Astrocyte of the cerebellum (primary cell): ENCODE measurements at regions not wholly inside any gene's neighbourhood (a gene's known extent, or its start where the extent isn't known, plus 50 kb on each side); places are given as distances from the start of the nearest gene placed in this dataset.
"Not testable (repeated sequence)": the region's sequence is repeated elsewhere in the genome, so short reads cannot be mapped to it uniquely, and the experiment has no call there.

Experiments used
- DNase-seq: peaks from one replicate; pipeline ENCODE4 v3.0.0-alpha.2; 2011; ENCODE audit warnings: low read depth
- H3K4me3 ChIP-seq: 2 replicates; pipeline ENCODE4 v1.5.1; 2011; ENCODE audit warnings: mild to moderate bottlenecking, low read depth, low read length, moderate library complexity
- in situ Hi-C: cut with HindIII; loops from 2 replicates; pipeline ENCODE4 v1.10.0; 2017; ENCODE audit warnings: low sequenced_read_pairs
- TF ChIP-seq, protein P1 (sequence below): IDR thresholded peaks from 2 replicates; pipeline ENCODE4 v1.5.1; 2012; ENCODE audit warnings: low read length, low read depth, moderate library complexity, mild to moderate bottlenecking; ENCODE audit errors: missing control alignments

DNA sequence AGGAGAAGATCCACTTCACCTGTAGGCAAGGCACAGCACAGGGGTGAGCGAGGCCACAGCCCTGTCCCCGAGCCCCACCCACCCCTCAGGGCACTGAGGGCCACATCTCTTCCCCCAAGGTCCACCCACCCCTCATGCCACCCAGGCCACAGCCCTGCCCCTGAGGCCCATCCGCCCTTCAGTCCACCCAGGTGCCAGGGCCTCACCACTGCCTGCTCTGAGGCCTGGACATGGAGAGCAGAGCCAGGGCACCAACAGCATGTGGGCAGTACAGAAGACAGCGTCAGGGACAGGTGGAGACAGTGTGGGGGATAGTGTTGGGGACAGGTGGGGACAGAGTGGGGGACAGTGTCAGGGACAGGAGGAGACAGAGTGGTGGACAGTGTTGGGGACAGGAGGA lies 138.3 kb downstream of the TMEM121 start:
- no peak for DNase-seq
- in situ Hi-C loops = no loop called here
- H3K4me3 ChIP-seq = no peak overlapping the region
- TF ChIP-seq, protein P1, sequence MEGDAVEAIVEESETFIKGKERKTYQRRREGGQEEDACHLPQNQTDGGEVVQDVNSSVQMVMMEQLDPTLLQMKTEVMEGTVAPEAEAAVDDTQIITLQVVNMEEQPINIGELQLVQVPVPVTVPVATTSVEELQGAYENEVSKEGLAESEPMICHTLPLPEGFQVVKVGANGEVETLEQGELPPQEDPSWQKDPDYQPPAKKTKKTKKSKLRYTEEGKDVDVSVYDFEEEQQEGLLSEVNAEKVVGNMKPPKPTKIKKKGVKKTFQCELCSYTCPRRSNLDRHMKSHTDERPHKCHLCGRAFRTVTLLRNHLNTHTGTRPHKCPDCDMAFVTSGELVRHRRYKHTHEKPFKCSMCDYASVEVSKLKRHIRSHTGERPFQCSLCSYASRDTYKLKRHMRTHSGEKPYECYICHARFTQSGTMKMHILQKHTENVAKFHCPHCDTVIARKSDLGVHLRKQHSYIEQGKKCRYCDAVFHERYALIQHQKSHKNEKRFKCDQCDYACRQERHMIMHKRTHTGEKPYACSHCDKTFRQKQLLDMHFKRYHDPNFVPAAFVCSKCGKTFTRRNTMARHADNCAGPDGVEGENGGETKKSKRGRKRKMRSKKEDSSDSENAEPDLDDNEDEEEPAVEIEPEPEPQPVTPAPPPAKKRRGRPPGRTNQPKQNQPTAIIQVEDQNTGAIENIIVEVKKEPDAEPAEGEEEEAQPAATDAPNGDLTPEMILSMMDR = no peak

DNA sequence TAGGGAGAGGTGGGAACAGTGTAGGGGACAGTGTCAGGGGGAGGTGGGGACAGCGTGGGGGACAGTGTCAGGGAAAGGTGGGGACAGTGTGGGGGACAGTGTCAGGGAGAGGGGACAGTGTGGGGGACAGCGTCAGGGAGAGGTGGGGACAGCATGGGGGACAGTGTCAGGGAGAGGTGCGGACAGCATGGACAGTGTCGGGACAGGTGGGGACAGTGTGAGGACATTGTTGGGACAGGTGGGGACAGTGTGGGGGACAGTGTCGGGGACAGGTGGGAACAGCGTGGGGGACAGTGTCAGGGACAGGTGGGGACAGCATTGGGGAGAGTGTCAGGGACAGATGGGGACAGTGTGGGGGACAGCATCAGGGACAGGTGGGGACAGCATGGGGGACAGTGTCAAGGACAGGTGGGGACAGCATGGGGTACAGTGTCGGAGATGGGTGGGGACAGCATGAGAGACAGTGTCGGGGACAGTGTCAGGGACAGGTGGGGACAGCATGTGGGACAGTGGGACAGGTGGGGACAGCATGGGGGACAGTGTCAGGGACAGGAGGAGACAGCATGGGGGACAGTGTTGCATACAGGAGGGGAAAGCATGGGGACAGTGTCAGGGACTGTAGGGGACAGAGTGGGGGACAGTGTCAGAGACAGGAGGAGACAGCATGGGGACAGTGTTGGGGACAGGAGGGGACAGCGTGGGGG lies 139.0 kb downstream of the TMEM121 start:
- in situ Hi-C loops = no loop called here
- H3K4me3 ChIP-seq = no peak overlapping the region
- DNase-seq = no peak
- TF ChIP-seq, protein P1 = no peak

DNA sequence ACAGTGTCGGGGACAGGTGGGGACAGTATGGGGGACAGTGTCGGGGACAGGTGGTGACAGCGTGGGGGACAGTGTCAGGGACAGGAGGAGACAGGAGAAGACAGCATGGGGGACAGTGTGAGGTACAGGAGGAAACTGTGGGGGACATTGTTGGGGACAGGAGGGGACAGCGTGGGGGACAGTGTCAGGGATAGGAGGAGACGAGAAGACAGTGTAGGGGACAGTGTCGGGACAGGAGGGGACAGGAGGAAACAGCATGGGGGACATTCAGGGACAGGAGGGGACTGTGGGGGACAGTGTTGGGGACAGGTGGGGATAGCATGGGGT lies 139.5 kb downstream of the TMEM121 start:
- in situ Hi-C loops = no loop called here
- no peak overlapping the region for H3K4me3 ChIP-seq
- TF ChIP-seq, protein P1 = no peak
- no peak for DNase-seq

- in situ Hi-C loops = no loop called here
- TF ChIP-seq, protein P1 = no peak
These were observed 140.0 kb downstream of the TMEM121 start for GRCh38 chr14:105666420-105666819.

GRCh38 chr14:105666991-105667662 lies 140.7 kb downstream of the TMEM121 start:
- in situ Hi-C loops, DNase-seq, H3K4me3 ChIP-seq: not testable (repeated sequence)

More at GRCh38 chr14:105666420-105666819, 140.0 kb downstream of the TMEM121 start:
- no peak overlapping the region for H3K4me3 ChIP-seq
- DNase-seq = no peak

GRCh38 chr14:105667663-105668020 lies 141.3 kb downstream of the TMEM121 start:
- DNase-seq, in situ Hi-C loops, H3K4me3 ChIP-seq: not testable (repeated sequence)

DNA sequence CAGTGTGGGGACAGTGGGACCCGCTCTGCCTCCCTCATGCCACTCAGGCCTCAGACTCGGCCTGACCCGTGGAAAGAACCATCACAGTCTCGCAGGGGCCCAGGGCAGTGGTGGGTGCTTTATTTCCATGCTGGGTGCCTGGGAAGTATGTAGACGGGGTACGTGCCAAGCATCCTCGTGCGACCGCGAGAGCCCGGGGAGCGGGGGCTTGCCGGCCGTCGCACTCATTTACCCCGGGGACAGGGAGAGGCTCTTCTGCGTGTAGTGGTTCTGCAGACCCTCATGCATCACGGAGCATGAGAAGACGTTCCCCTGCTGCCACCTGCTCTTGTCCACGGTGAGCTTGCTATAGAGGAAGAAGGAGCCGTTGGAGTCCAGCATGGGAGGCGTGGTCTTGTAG lies 141.6 kb downstream of the TMEM121 start:
- H3K4me3 ChIP-seq, DNase-seq, in situ Hi-C loops: not testable (repeated sequence)

DNA sequence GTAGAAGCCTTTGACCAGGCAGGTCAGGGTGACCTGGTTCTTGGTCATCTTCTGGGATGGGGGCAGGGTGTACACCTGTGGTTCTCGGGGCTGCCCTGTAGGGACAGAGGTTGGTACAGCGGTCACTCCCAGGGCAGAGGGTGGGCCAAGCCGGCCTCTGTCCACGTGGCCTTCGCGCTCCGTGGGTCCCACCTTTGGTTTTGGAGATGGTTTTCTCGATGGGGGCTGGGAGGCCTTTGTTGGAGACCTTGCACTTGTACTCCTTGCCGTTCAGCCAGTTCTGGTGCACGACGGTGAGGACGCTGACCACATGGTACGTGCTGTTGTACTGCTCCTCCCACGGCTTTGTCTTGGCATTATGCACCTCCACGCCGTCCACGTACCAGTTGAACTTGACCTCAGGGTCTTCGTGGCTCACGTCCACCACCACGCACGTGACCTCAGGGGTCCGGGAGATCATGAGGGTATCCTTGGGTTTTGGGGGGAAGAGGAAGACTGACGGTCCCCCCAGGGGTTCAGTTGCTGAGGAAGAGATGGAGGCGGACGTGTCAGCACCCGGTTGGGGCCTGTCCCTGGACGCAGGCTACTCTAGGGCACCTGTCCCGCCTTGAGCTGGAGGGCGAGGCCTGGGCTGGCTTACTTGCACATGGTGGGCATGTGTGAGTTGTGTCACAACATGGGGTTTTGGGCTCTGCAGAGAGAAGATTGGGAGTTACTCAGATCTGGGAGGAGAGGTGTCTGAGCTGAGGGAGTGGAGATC lies 142.3 kb downstream of the TMEM121 start:
- H3K4me3 ChIP-seq, DNase-seq, in situ Hi-C loops: not testable (repeated sequence)

GRCh38 chr14:105669231-105669610 lies 142.8 kb downstream of the TMEM121 start:
- in situ Hi-C loops, DNase-seq, H3K4me3 ChIP-seq: not testable (repeated sequence)

GRCh38 chr14:105669646-105670045 lies 143.3 kb downstream of the TMEM121 start:
- in situ Hi-C loops, H3K4me3 ChIP-seq, DNase-seq: not testable (repeated sequence)

- in situ Hi-C loops, DNase-seq, H3K4me3 ChIP-seq: not testable (repeated sequence)
These were observed 146.2 kb downstream of the TMEM121 start for GRCh38 chr14:105672450-105673200.

DNA sequence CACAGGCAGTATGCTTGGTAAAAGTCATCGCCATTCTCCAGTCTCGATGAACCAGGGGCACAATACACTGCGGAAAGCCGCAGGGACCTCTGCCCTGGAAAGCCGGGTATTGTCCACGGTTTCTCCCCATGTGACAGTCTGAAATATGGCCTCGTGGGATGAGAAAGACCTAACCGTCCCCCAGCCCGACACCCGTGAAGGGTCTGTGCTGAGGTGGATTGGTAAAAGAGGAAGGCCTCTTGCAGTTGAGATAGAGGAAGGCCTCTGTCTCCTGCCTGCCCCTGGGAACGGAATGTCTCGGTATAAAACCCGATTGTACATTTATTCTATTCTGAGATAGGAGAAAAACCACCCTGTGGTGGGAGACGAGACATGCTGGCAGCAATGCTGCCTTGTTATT lies 149.1 kb downstream of the TMEM121 start:
- in situ Hi-C loops, DNase-seq, H3K4me3 ChIP-seq: not testable (repeated sequence)
